Gastrocnemius medialis (tissue), 4 donors: ENCODE measurements at regions not wholly inside any gene's neighbourhood (a gene's known extent, or its start where the extent isn't known, plus 50 kb on each side); places are given as distances from the start of the nearest gene placed in this dataset.

Experiments
- CTCF ChIP-seq, 5 experiments: fragments of 450-650 bp in 3 of 5; fragments of 200-600 bp in 2 of 5; sonication (generic) in 2 of 5; IDR thresholded peaks in 4 of 5; conservative IDR thresholded peaks in 1 of 5; 1 replicate in 4 of 5; 2 replicates in 1 of 5; pipeline ENCODE4 v1.5.1; 2016 to 2019; ENCODE audit warnings: antibody characterized with exemption in 5 of 5, mild to moderate bottlenecking in 3 of 5, moderate library complexity in 3 of 5
- POLR2A ChIP-seq, 2 donors: fragments of 450-650 bp; IDR thresholded peaks; one replicate each; pipeline ENCODE4 v1.6.1; 2017; ENCODE audit warnings: antibody characterized with exemption in 2 of 2, mild to moderate bottlenecking in 2 of 2, moderate library complexity in 2 of 2

- no peak for TF ChIP-seq CTCF (IDR thresholded peaks at IDR 0.05 in 4 of 5, conservative IDR thresholded peaks at IDR 0.05 in 1 of 5)
- TF ChIP-seq POLR2A (IDR thresholded peaks at IDR 0.05), result no peak
These were observed 220.2 kb downstream of the BCL11A start for GRCh38 chr2:60333264-60333663.
